Heart right ventricle (tissue), 16 donors: ENCODE measurements at regions not wholly inside any gene's neighbourhood (a gene's known extent, or its start where the extent isn't known, plus 50 kb on each side); places are given as distances from the start of the nearest gene placed in this dataset.

Experiments
- ATAC-seq, 8 donors: fragments of 200-7000 bp; cut with Tn5 transposase; one replicate each; pipeline ENCODE4 v1.9.1; 2020; ENCODE audit warnings: mild to moderate bottlenecking in 8 of 8, moderate library complexity in 8 of 8, moderate number of reproducible peaks in 1 of 8
- DNase-seq, 2 donors: peaks; one replicate each; pipeline ENCODE4 v3.0.0-alpha.2; 2020
- H3K27ac ChIP-seq, 10 donors: fragments of 200-600 bp; sonication (generic) in 2 of 10; one replicate each; pipeline versions ENCODE4 v1.5.0 to v1.8.0; 2020 to 2022; ENCODE audit warnings: mild to moderate bottlenecking in 3 of 10
- H3K27me3 ChIP-seq, 7 donors: fragments of 200-600 bp; one replicate each; pipeline ENCODE4 v1.8.0; 2021 to 2022; ENCODE audit warnings: mild to moderate bottlenecking in 2 of 7
- H3K36me3 ChIP-seq, 9 donors: fragments of 200-600 bp; sonication (generic) in 1 of 9; one replicate each; pipeline versions ENCODE4 v1.5.0 to v1.8.0; 2020 to 2022; ENCODE audit warnings: mild to moderate bottlenecking in 2 of 9
- H3K4me1 ChIP-seq, 9 donors: fragments of 200-600 bp; sonication (generic) in 1 of 9; one replicate each; pipeline versions ENCODE4 v1.5.0 to v1.8.0; 2020 to 2022; ENCODE audit warnings: mild to moderate bottlenecking in 4 of 9
- H3K4me3 ChIP-seq, 10 donors: fragments of 200-600 bp; sonication (generic) in 2 of 10; one replicate each; pipeline versions ENCODE4 v1.5.0 to v1.8.0; 2020 to 2022; ENCODE audit warnings: mild to moderate bottlenecking in 7 of 10, moderate library complexity in 2 of 10
- H3K9me3 ChIP-seq, 11 donors: fragments of 200-600 bp in 10 of 11; sonication (generic) in 2 of 11; one replicate each; pipeline versions ENCODE4 v1.5.0 to v1.8.0; 2013 to 2022; ENCODE audit warnings: mild to moderate bottlenecking in 2 of 11, control low read depth in 1 of 11, moderate library complexity in 1 of 11
- CTCF ChIP-seq, 9 donors: fragments of 200-600 bp; sonication (generic) in 2 of 9; IDR thresholded peaks; one replicate each; pipeline versions ENCODE4 v1.5.0 to v1.8.0; 2021 to 2022; ENCODE audit warnings: antibody characterized with exemption in 9 of 9, mild to moderate bottlenecking in 5 of 9, moderate library complexity in 1 of 9
- WGBS, 2 donors: extraction: QIAGEN DNeasy Blood & Tissue Kit; methylation state at CpG; one replicate each; pipeline ENCODE4 v1.1.7; 2013; ENCODE audit warnings: inconsistent platforms in 1 of 2; 5-methylcytosine and 5-hydroxymethylcytosine counted together
- intact Hi-C, 10 donors: fragments of 100-400 bp; cut with DNase I; formaldehyde crosslinking; loops; one replicate each; pipeline versions ENCODE4 v1.11.1 to v1.14.2; 2022
- donor health status: Arrhythmogenic right ventricular cardiomyopathy.
- donor health status: ischemic (EF 13 %, LVEDD 7.1; RV severe dilation, severe dysfunction).
- donor health status: healthy with polysubstance abuse.
- donor health status: DM: no; HTN: yes; CAD: no.
- donor health status: DM: no; HTN: no; CAD: no.
- donor health status: ischemic (EF 25% LVEDD 6.9; RV normal size, moderate dysfunction).
- donor health status: ischemic (EF 25% LVEDD 5.7; RV mildly dilated, moderate dysfunction).
- donor health status: healthy.
- donor health status: DM: yes; HTN: yes; CAD: no.
- donor health status: Ischemic cardiomyopathy.
- donor health status: ischemic (EF 35%, LVEDD 5.7; RV mildly dilated, moderate dysfunction).
- donor health status: nonischemic (EF 11% LVEDD 7.7; RV severe dilation, severe dysfunction).
- donor health status: DM: yes; HTN: yes; CAD: no.
- donor health status: PGD.
- donor health status: ischemic (EF 29% LVEDD 5.4; RV normal size, mild dysfunction).
- donor health status: nonischemic (EF 23%, LVEDD 6.1; RV moderate dilation, normal function).

- ATAC-seq = no peak
- WGBS, 2 donors = 86 to 89% methylated on average over 1 of the region's 1 CpG
- intact Hi-C loops = no loop called here
Measured at GRCh38 chr18:56314396-56314795, 324.0 kb downstream of the TXNL1 start.

GRCh38 chr18:56312551-56313335 lies 325.6 kb downstream of the TXNL1 start:
- ATAC-seq = no peak
- Histone ChIP-seq H3K4me1 (peaks cover 0 to 10% (median 8%) of the 10 kb centered on the region in 9 donors), H3K9me3 (peaks cover 0 to 3% (median 0%) of the 10 kb centered on the region in 11 donors), H3K27me3 (no peaks in the 10 kb centered on the region), H3K27ac (no peak overlapping the region), H3K36me3 (no peaks in the 10 kb centered on the region), H3K4me3 (no peak overlapping the region)
- no peak for DNase-seq
- 77 to 88% methylated on average over 5 of the region's 5 CpGs for WGBS, 2 donors
- intact Hi-C loops = no loop called here
- TF ChIP-seq CTCF (IDR thresholded peaks at IDR 0.05) = no peak

More at GRCh38 chr18:56314396-56314795, 324.0 kb downstream of the TXNL1 start:
- Histone ChIP-seq H3K27ac (no peak overlapping the region), H3K36me3 (no peaks in the 10 kb centered on the region), H3K27me3 (no peaks in the 10 kb centered on the region), H3K4me1 (peaks cover 0 to 3% (median under 1%) of the 10 kb centered on the region in 9 donors), H3K4me3 (no peak overlapping the region), H3K9me3 (peaks cover 0 to 3% (median 0%) of the 10 kb centered on the region in 11 donors)
- peak in 2 of 9 donors; percentile 13 to 34 for TF ChIP-seq CTCF (IDR thresholded peaks at IDR 0.05)
- no peak for DNase-seq

GRCh38 chr18:56309104-56309503 lies 329.3 kb downstream of the TXNL1 start:
- H3K4me1 ChIP-seq = peaks cover 0 to 10% (median 8%) of the 10 kb centered on the region in 9 donors
- H3K27me3 ChIP-seq = no peaks in the 10 kb centered on the region
- H3K4me3 ChIP-seq = no peak overlapping the region
- intact Hi-C loops = no loop called here
- no peak for TF ChIP-seq CTCF (IDR thresholded peaks at IDR 0.05)
- DNase-seq = no peak
- ATAC-seq = peak in 5 of 8 donors; percentile 59 to 89 (median 72)
- H3K36me3 ChIP-seq = no peaks in the 10 kb centered on the region
- no peaks in the 10 kb centered on the region for H3K9me3 ChIP-seq
- 18 to 22% methylated on average over 2 of the region's 2 CpGs for WGBS, 2 donors
- no peak overlapping the region for H3K27ac ChIP-seq

- TF ChIP-seq CTCF (IDR thresholded peaks at IDR 0.05) = no peak
- no peaks in the 10 kb centered on the region for H3K36me3 ChIP-seq
- DNase-seq (no peak), ATAC-seq (no peak)
- peaks cover 0 to 10% (median 8%) of the 10 kb centered on the region in 9 donors for H3K4me1 ChIP-seq
- H3K27me3 ChIP-seq = no peaks in the 10 kb centered on the region
- no peak overlapping the region for H3K4me3 ChIP-seq
- intact Hi-C loops = no loop called here
- H3K27ac ChIP-seq = no peak overlapping the region
- 78 to 79% methylated on average over 4 of the region's 4 CpGs for WGBS, 2 donors
- no peaks in the 10 kb centered on the region for H3K9me3 ChIP-seq
Measured at GRCh38 chr18:56307354-56308170, 330.8 kb downstream of the TXNL1 start.
